Peyer's patch (tissue), 4 donors: ENCODE measurements at regions not wholly inside any gene's neighbourhood (a gene's known extent, or its start where the extent isn't known, plus 50 kb on each side); places are given as distances from the start of the nearest gene placed in this dataset.

Experiments
- CTCF ChIP-seq, 6 experiments: fragments of 450-650 bp in 4 of 6; fragments of 200-600 bp in 2 of 6; sonication (generic) in 1 of 6; IDR thresholded peaks; one replicate each; pipeline ENCODE4 v1.5.1; 2017 to 2019; ENCODE audit warnings: antibody characterized with exemption in 6 of 6, mild to moderate bottlenecking in 3 of 6, moderate library complexity in 1 of 6
- POLR2A ChIP-seq, 2 donors: fragments of 450-650 bp; IDR thresholded peaks; one replicate each; pipeline ENCODE4 v1.5.1; 2017; ENCODE audit warnings: antibody characterized with exemption in 2 of 2, mild to moderate bottlenecking in 2 of 2, moderate library complexity in 2 of 2

- TF ChIP-seq POLR2A (IDR thresholded peaks at IDR 0.05) (no peak), CTCF (IDR thresholded peaks at IDR 0.05) (no peak)
These were observed 1143.3 kb upstream of the AUTS2 start for GRCh38 chr7:68454931-68455330.
